Ascending aorta (tissue), 2 donors: ENCODE measurements at regions not wholly inside any gene's neighbourhood (a gene's known extent, or its start where the extent isn't known, plus 50 kb on each side); places are given as distances from the start of the nearest gene placed in this dataset.

Source experiments
- DNase-seq, 2 donors: peaks; one replicate each; pipeline ENCODE4 v3.0.0-alpha.2; 2019; ENCODE audit warnings: low spot score in 2 of 2
- H3K27ac ChIP-seq, 2 donors: fragments of 200-600 bp; sonication (generic); one replicate each; pipeline ENCODE4 v1.5.1; 2016 to 2017; ENCODE audit warnings: mild to moderate bottlenecking in 1 of 2
- H3K27me3 ChIP-seq: fragments of 200-600 bp; sonication (generic); one replicate; pipeline ENCODE4 v1.5.1; 2017
- H3K36me3 ChIP-seq, 2 donors: fragments of 200-600 bp; sonication (generic); one replicate each; pipeline ENCODE4 v1.5.1; 2016
- H3K4me1 ChIP-seq, 2 donors: fragments of 200-600 bp; sonication (generic); one replicate each; pipeline ENCODE4 v1.5.1; 2016 to 2017; ENCODE audit warnings: mild to moderate bottlenecking in 1 of 2
- H3K4me3 ChIP-seq, 2 donors: fragments of 200-600 bp; sonication (generic); one replicate each; pipeline ENCODE4 v1.5.1; 2016 to 2017; ENCODE audit warnings: mild to moderate bottlenecking in 1 of 2
- H3K9me3 ChIP-seq, 2 donors: fragments of 200-600 bp; sonication (generic); one replicate each; pipeline ENCODE4 v1.5.1; 2016
- CTCF ChIP-seq, 3 experiments: fragments of 200-600 bp in 2 of 3; fragments of 450-650 bp in 1 of 3; sonication (generic) in 2 of 3; IDR thresholded peaks; one replicate each; pipeline ENCODE4 v1.5.1; 2016 to 2019; ENCODE audit warnings: antibody characterized with exemption in 3 of 3, mild to moderate bottlenecking in 1 of 3, moderate library complexity in 1 of 3
- intact Hi-C: fragments of 100-400 bp; cut with DNase I; formaldehyde crosslinking; loops from one replicate; pipeline ENCODE4 v1.15.1; 2023

GRCh38 chr22:20652130-20652529, 121.8 kb upstream of the SERPIND1 start:
- Histone ChIP-seq H3K4me3 (no peak overlapping the region), H3K36me3 (no peaks in the 10 kb centered on the region), H3K27me3 (no peaks in the 10 kb centered on the region), H3K4me1 (no peaks in the 10 kb centered on the region), H3K27ac (no peak overlapping the region), H3K9me3 (no peaks in the 10 kb centered on the region)
- no peak for TF ChIP-seq CTCF (IDR thresholded peaks at IDR 0.05)
- intact Hi-C loops, result no loop called here
- peak in 1 of 2 donors; percentile 40 for DNase-seq

- intact Hi-C loops, result no loop called here
- H3K4me1 ChIP-seq, result no peaks in the 10 kb centered on the region
- DNase-seq, result peak in 1 of 2 donors; percentile 50
Measured at GRCh38 chr22:20652582-20652981, 121.3 kb upstream of the SERPIND1 start.

GRCh38 chr22:20653012-20653794, 120.7 kb upstream of the SERPIND1 start:
- intact Hi-C loops, result no loop called here
- Histone ChIP-seq H3K36me3 (no peaks in the 10 kb centered on the region), H3K27me3 (no peaks in the 10 kb centered on the region), H3K27ac (no peak overlapping the region), H3K9me3 (no peaks in the 10 kb centered on the region), H3K4me1 (no peaks in the 10 kb centered on the region), H3K4me3 (no peak overlapping the region)
- peak in 1 of 2 donors; percentile 38 for DNase-seq
- TF ChIP-seq CTCF (IDR thresholded peaks at IDR 0.05), result no peak

More at GRCh38 chr22:20652582-20652981, 121.3 kb upstream of the SERPIND1 start:
- no peaks in the 10 kb centered on the region for H3K36me3 ChIP-seq
- no peaks in the 10 kb centered on the region for H3K9me3 ChIP-seq
- no peak overlapping the region for H3K4me3 ChIP-seq
- H3K27me3 ChIP-seq, result no peaks in the 10 kb centered on the region
- no peak for TF ChIP-seq CTCF (IDR thresholded peaks at IDR 0.05)
- no peak overlapping the region for H3K27ac ChIP-seq

GRCh38 chr22:20653795-20654342, 120.0 kb upstream of the SERPIND1 start:
- H3K27me3 ChIP-seq, result no peaks in the 10 kb centered on the region
- H3K4me3 ChIP-seq, result no peak overlapping the region
- H3K4me1 ChIP-seq, result no peaks in the 10 kb centered on the region
- H3K9me3 ChIP-seq, result no peaks in the 10 kb centered on the region
- no peak overlapping the region for H3K27ac ChIP-seq
- intact Hi-C loops, result no loop called here
- H3K36me3 ChIP-seq, result no peaks in the 10 kb centered on the region
- DNase-seq, result peak in 1 of 2 donors; percentile 47
- TF ChIP-seq CTCF (IDR thresholded peaks at IDR 0.05), result no peak

- intact Hi-C loops, result no loop called here
Measured at GRCh38 chr22:20654343-20655208, 119.3 kb upstream of the SERPIND1 start.

More at GRCh38 chr22:20654343-20655208, 119.3 kb upstream of the SERPIND1 start:
- Histone ChIP-seq H3K9me3 (no peaks in the 10 kb centered on the region), H3K27ac (no peak overlapping the region), H3K27me3 (no peaks in the 10 kb centered on the region), H3K36me3 (no peaks in the 10 kb centered on the region), H3K4me1 (no peaks in the 10 kb centered on the region), H3K4me3 (no peak overlapping the region)
- DNase-seq, result peak in 1 of 2 donors; percentile 56
- no peak for TF ChIP-seq CTCF (IDR thresholded peaks at IDR 0.05)
